NCI-H1930 (cell line): ENCODE measurements at regions not wholly inside any gene's neighbourhood (a gene's known extent, or its start where the extent isn't known, plus 50 kb on each side); places are given as distances from the start of the nearest gene placed in this dataset.
A peak's percentile ranks its signal among the peaks of the same experiment; 100 is the strongest.
"Not testable (repeated sequence)": the region's sequence is repeated elsewhere in the genome, so short reads cannot be mapped to it uniquely, and the experiment has no call there.

ENCODE experiments used
- DNase-seq, 2 experiments: peaks; one replicate each; lab custom pipeline; 2025; lab: John Stamatoyannopoulos, UW

GRCh38 chrX:23458957-23459356 lies 124.3 kb downstream of the PTCHD1 start:
- DNase-seq: not testable (repeated sequence)

GRCh38 chrX:23465105-23465791 lies 130.6 kb downstream of the PTCHD1 start:
- DNase-seq: no peak

DNA sequence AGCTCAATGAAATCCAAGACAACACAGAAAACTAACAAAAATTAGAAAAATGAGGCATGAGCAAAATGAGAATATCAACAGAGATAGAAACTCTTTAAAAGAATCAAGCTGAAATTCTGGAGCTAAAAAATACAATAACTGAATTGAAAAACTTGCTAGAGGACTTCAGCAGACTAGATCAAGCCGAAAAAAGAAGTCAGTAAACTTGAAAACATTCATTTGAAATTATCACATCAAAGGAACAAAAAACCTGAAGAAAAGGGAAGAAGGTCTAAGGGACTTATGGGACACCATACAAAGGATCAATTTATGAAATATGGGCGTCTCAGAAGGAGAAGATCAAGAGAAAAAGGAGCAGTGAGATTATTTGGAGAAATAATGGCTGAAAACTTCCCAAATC lies 131.3 kb downstream of the PTCHD1 start:
- no peak for DNase-seq

GRCh38 chrX:23478056-23478455 lies 143.4 kb downstream of the PTCHD1 start:
- DNase-seq: no peak

GRCh38 chrX:23478561-23478960 lies 143.9 kb downstream of the PTCHD1 start:
- DNase-seq: no peak

DNA sequence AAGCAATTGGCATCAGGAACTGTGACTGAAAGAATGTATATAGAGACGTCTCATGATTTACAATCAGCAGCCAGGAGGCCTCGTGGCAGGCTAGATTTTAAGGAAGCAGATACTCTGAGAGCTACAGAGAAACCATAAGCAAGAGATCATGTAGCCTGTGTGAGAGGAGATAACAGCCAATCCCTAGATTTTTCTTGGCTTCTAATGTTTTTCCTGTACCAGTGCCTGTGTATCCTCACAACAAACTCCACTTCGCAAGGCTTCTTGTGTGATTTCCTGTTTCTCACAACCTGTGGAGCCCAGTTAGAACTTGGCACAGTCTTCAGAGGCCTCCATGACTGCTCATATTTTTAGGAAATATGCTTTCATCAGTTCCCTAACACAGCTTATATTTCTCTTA lies 147.9 kb downstream of the PTCHD1 start:
- DNase-seq: no peak

DNA sequence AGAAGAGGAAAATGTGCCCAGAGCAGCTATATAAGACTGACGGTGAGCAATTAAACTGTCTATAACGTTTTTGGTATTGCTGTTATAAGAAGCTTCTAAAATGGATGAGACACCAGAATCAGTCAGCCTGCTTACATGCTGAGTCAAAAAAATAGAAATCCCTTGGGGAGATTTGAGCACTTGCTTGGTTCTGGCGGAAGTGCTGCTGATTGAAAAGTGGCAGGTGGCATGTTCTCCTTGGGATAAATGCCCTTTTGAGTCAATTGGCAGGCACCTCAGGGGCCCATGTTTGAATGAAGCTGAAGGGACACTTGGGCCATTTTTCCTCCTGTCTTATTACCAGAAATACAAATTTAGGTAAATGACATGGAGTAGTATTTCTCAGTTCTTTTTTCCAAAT lies 148.7 kb downstream of the PTCHD1 start:
- no peak for DNase-seq

GRCh38 chrX:23493941-23494374 lies 159.3 kb downstream of the PTCHD1 start:
- no peak for DNase-seq

DNA sequence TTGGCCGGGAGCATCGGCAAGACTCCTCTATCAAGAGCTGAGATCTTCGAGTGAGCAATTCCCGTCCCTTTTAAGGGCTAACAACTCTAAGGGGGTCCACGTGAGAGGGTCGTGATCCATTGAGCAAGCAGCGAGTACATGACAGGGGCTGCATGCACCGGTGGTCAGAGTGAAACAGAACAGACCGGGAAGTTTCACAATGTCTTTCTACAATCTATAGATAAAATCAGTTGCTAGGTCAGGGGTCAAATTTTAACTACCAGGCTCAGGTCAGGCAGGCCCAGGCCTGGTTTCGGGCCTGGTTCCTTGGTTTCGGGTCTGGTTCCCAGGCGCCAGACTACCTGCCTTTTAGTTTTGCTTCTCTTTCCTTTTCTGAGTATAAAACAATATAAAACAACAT lies 160.1 kb downstream of the PTCHD1 start:
- DNase-seq: no peak

DNA sequence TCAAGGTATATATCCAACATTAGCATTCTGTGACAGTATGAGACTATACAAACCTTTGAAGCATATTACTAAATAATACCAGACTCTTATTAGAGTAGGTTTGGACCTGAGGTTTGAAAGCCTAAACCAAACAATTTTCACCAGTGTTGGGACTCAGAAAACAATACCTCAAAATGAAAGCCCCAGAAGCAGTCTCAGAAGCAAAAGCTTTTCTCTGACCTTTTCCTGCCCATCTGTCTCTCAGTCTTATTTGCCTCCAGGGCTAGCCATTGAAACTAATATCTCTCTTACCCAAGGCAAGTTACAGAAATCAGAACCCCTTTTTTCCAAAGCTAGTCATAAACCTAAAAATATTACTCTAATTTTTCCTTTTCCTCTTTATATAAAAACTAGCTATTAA lies 163.3 kb downstream of the PTCHD1 start:
- no peak for DNase-seq

DNA sequence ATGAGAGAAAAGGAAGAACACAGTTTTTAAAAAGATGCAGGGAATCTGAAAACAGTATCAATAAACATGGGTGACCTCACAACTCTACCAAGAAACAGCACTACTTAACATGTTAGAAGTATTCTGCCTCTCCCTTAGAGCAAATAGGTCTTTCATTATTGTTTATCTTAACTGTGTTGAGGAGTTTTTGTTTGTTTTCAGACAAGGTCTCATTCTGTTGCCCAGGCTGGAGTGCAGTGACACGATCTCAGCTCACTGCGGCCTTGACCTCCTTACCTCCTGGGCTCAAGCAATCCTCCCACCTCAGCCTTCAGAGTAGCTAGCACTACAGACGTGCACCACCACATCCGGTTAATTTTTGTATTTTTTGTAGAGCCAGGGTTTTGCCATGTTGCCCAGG lies 165.3 kb upstream of the PRDX4 start:
- no peak for DNase-seq

GRCh38 chrX:23503835-23504539 lies 163.3 kb upstream of the PRDX4 start:
- peak; percentile 0 to 3 for DNase-seq

- DNase-seq: no peak
Measured at GRCh38 chrX:23504540-23504884, 162.8 kb upstream of the PRDX4 start.

DNA sequence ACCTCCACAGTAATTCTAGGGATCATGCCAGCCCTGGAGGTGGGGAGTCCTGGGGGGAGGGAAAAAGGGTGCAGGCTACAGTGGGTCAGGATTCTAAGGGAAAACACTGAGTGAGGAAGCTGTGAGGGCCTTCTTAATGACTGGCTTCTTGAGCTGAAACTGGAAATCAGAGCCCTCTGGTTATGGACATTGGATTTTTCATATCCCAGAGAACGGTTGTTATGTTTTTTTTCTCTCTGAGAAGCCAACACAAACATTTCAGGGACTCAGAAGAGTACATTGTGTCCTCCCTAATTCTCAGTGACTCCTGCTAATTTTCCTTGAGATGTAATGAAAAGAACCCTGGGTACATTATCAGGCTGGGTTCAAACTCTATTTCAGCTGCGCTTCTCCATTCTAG lies 162.4 kb upstream of the PRDX4 start:
- no peak for DNase-seq

DNA sequence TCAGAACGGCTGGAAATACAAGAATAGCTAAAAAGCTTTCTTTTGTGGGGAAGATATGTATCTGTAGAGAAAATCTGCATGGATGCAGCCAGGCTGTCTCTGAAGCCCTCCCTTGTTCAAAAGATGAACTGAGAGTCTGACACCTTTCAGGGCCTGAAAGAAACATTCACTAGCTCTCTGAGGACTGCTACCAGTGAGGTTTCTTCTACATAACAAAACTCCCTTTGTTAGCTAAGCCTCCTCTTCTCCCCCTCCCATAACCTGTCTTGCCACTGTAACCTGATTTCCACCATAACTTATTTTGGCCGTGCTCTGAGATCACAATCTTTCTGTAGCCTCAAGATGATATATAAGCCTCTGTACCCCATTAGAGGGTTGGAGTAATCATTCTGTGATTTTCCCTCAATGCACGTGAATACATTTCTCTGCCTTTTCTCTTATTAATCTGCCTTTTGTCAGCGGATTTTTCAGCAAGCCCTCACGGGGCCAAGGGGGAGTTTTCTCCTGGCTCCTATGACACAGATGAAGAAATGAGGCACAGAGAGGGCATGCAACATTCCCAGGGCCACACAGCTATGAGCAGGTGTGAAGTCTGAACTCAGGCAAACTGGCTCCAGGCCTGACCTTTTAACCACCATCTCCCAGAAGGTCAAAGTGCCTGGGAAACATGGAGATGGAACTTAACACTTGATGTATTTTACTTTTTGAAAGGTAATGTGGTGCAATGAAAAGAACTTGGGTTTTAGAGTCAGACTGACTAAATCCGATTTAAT lies 161.6 kb upstream of the PRDX4 start:
- DNase-seq: no peak

GRCh38 chrX:23509256-23509655 lies 158.0 kb upstream of the PRDX4 start:
- DNase-seq: no peak

DNA sequence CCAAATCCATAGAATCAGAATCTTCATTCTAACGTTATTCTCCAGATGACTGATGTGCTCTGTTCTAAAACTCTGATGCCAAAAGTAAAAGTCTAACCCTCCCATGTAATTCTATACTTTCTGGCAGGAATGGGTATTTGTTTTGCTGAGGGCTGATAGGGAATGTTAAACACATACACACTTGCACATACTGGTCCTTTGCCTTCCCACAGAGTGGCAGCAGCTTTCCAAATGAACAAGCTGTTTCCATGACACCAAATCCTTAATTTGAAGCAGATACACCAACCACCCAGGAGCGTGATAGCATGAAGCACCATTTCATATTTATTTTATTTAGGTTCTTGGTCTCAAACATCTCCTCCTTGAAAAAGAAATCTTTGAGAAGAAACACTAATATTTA lies 155.5 kb upstream of the PRDX4 start:
- no peak for DNase-seq

DNA sequence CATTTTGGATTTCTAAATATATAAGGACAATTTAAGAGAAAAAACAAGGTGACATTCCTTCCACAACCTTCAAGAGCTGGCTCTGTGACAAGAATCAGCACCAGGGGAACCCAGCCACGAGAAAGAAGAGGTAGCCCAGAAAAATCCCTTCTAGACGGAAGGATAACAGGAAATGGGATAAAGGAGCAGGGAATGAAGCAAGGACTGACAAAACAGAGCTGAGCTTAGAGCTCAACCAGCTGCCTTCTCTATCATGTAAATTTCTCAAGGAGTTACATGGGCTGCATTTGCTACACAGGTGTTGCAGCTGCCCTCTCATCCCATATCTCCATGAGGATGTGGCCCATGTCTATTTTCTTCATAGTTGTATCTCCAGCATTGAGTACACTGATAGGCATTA lies 154.2 kb upstream of the PRDX4 start:
- DNase-seq: no peak

GRCh38 chrX:23514082-23514481 lies 153.2 kb upstream of the PRDX4 start:
- no peak for DNase-seq

GRCh38 chrX:23515028-23515427 lies 152.3 kb upstream of the PRDX4 start:
- DNase-seq: no peak

GRCh38 chrX:23523026-23523657 lies 144.2 kb upstream of the PRDX4 start:
- not testable (repeated sequence) for DNase-seq

GRCh38 chrX:23524467-23524866 lies 142.8 kb upstream of the PRDX4 start:
- DNase-seq: no peak

DNA sequence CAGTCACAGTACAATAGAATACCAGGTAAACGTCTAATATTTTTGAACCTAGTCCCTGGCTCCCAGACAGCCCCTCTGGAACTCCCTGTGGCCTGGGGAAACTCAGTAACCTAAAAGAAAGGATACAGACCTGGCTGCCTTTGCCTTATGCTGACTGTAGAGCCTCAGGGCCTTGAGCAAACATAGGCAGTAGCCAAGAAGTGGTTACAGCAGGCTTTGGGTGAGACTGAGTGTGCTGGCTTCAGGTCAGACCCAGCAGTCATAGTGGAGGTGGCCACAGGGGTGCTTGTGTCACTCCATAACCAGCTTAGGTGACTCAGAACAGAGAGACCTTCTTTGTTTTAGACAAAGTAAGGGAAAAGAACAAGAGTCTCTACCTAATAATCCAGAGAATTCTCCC lies 141.8 kb upstream of the PRDX4 start:
- no peak for DNase-seq
